ENCODE measurements at regions not wholly inside any gene's neighbourhood (a gene's known extent, or its start where the extent isn't known, plus 50 kb on each side); places are given as distances from the start of the nearest gene placed in this dataset.
"Not testable (repeated sequence)": the region's sequence is repeated elsewhere in the genome, so short reads cannot be mapped to it uniquely, and the experiment has no call there.

GRCh38 chr2:173716458-173717052 is 248.6 kb downstream of the SP3 start:
- TF ChIP-seq CTCF (conservative IDR thresholded peaks at IDR 0.05; ENCODE audit: low read depth, low read length): no peak
- no peak for DNase-seq (ENCODE audit: low read depth)
- no peak overlapping the region for H3K4me3 ChIP-seq (ENCODE audit: low read depth, low read length)

DNA sequence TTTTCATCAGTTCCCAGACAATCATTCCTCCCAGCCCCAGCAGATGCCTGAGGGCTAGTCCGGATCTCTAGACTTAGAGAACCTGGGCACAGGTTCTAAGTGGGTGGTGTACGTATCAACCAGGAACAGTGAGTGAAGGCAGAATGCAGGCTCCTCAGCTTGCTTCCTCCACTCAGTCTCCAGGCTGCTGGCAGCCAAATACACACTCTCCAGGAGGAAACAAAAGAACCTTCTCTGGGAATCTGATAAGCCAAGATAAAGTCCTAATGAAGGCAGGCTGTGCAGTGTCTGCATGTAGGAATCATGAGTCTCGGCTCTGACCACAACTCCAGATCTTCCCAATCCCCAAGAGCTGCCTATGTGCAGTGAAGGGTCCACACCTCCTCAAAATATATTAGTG is 245.7 kb downstream of the SP3 start:
- H3K4me3 ChIP-seq (ENCODE audit: low read depth, low read length): no peak overlapping the region
- no peak for TF ChIP-seq CTCF (conservative IDR thresholded peaks at IDR 0.05; ENCODE audit: low read depth, low read length)
- no peak for DNase-seq (ENCODE audit: low read depth)

- TF ChIP-seq CTCF (conservative IDR thresholded peaks at IDR 0.05; ENCODE audit: low read depth, low read length): no peak
- no peak overlapping the region for H3K4me3 ChIP-seq (ENCODE audit: low read depth, low read length)
- no peak for DNase-seq (ENCODE audit: low read depth)
These were observed 244.9 kb downstream of the SP3 start for GRCh38 chr2:173720306-173720705.

DNA sequence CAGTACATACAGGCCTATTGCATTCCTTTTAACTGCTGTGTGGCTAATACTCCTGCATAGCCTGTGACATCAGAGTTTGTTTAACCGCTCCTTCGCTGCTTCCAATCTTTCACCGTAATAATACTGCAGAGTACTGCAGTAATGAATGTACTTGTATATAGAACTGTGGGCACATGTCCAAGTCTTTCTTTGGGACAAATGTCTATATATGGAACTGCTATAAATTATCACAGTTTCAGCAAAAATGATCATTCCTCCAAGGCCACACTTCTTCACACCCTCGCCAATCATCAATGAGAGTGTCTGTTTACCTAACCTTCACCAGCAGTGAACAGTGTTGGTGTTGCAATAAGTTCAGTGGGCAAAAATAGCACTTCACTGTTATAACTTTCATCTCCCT is 230.4 kb downstream of the SP3 start:
- H3K4me3 ChIP-seq (ENCODE audit: low read depth, low read length): no peak overlapping the region
- DNase-seq (ENCODE audit: low read depth): no peak
- TF ChIP-seq CTCF (conservative IDR thresholded peaks at IDR 0.05; ENCODE audit: low read depth, low read length): no peak

DNA sequence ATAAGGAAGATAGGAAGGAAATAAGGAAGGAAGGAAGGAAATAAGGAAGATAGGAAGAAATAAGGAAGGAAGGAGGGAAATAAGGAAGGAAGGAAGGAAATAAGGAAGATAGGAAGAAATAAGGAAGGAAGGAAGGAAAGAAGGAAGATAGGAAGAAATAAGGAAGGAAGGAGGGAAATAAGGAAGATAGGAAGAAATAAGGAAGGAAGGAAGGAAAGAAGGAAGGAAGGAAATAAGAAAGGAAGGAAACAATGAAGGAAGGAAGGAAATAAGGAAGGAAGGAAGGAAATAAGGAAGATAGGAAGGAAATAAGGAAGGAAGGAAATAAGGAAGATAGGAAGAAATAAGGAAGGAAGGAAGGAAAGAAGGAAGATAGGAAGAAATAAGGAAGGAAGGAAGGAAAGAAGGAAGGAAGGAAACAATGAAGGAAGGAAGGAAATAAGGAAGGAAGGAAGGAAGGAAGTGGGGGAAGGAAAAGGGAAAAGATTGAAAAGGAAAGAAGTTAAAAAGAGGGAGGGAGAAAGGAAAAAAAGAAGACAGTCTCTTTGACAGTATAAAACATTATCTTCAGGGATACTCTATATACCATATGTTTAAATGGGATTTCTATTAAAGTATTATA is 227.1 kb downstream of the SP3 start:
- H3K4me3 ChIP-seq (ENCODE audit: low read depth, low read length); DNase-seq (ENCODE audit: low read depth): not testable (repeated sequence)

- DNase-seq (ENCODE audit: low read depth): no peak
- no peak for TF ChIP-seq CTCF (conservative IDR thresholded peaks at IDR 0.05; ENCODE audit: low read depth, low read length)
These were observed 226.2 kb downstream of the SP3 start for GRCh38 chr2:173739006-173739405.

GRCh38 chr2:173740639-173741038 is 224.5 kb downstream of the SP3 start:
- no peak overlapping the region for H3K4me3 ChIP-seq (ENCODE audit: low read depth, low read length)
- DNase-seq (ENCODE audit: low read depth): no peak
- no peak for TF ChIP-seq CTCF (conservative IDR thresholded peaks at IDR 0.05; ENCODE audit: low read depth, low read length)

More at GRCh38 chr2:173739006-173739405, 226.2 kb downstream of the SP3 start:
- no peak overlapping the region for H3K4me3 ChIP-seq (ENCODE audit: low read depth, low read length)

All from epithelial cell of proximal tubule (primary cell).